Esophagus muscularis mucosa (tissue), 4 donors: ENCODE measurements at regions not wholly inside any gene's neighbourhood (a gene's known extent, or its start where the extent isn't known, plus 50 kb on each side); places are given as distances from the start of the nearest gene placed in this dataset.

Source experiments
- EP300 ChIP-seq: sonication (generic); formaldehyde crosslinking; IDR thresholded peaks from one replicate; pipeline ENCODE4 v1.6.1; 2017; ENCODE audit warnings: antibody characterized with exemption
- POLR2A ChIP-seq: fragments of 450-650 bp; IDR thresholded peaks from one replicate; pipeline ENCODE4 v1.6.1; 2017; ENCODE audit warnings: antibody characterized with exemption, moderate library complexity, mild to moderate bottlenecking, low read depth
- POLR2AphosphoS5 ChIP-seq, 2 donors: sonication (generic); formaldehyde crosslinking; IDR thresholded peaks; one replicate each; pipeline ENCODE4 v1.6.1; 2017; ENCODE audit warnings: antibody characterized with exemption in 2 of 2
- TF ChIP-seq, protein P1 (sequence below), 3 experiments: fragments of 200-600 bp in 2 of 3; fragments of 450-650 bp in 1 of 3; sonication (generic) in 2 of 3; IDR thresholded peaks; one replicate each; pipeline ENCODE4 v1.5.1; 2017 to 2019; ENCODE audit warnings: antibody characterized with exemption in 3 of 3, mild to moderate bottlenecking in 2 of 3, moderate library complexity in 1 of 3

DNA sequence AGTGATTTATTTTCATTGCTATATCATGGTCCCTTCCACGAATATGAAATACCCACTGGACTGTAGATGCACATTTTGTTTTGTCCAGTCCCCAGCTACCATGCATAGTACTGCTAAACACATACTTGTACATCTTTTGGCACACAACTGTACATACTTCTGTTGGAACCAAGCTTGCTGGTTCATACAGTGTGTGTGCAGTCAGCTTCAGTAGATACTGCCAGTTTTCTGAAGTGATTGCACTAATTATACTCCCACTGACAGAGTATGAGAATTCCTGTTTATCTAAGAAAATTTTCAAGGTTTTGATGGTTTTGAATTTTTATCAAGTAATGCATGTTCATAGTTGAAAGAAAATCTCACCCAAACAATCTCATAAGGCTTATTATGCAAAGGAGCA lies 100.7 kb upstream of the LMCD1 start:
- TF ChIP-seq, protein P1, sequence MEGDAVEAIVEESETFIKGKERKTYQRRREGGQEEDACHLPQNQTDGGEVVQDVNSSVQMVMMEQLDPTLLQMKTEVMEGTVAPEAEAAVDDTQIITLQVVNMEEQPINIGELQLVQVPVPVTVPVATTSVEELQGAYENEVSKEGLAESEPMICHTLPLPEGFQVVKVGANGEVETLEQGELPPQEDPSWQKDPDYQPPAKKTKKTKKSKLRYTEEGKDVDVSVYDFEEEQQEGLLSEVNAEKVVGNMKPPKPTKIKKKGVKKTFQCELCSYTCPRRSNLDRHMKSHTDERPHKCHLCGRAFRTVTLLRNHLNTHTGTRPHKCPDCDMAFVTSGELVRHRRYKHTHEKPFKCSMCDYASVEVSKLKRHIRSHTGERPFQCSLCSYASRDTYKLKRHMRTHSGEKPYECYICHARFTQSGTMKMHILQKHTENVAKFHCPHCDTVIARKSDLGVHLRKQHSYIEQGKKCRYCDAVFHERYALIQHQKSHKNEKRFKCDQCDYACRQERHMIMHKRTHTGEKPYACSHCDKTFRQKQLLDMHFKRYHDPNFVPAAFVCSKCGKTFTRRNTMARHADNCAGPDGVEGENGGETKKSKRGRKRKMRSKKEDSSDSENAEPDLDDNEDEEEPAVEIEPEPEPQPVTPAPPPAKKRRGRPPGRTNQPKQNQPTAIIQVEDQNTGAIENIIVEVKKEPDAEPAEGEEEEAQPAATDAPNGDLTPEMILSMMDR (IDR thresholded peaks at IDR 0.05), result no peak
- TF ChIP-seq EP300, result no peak
- no peak for TF ChIP-seq POLR2AphosphoS5 (IDR thresholded peaks at IDR 0.05)
- no peak for TF ChIP-seq POLR2A
